SKM-1 (cell line): ENCODE measurements at regions not wholly inside any gene's neighbourhood (a gene's known extent, or its start where the extent isn't known, plus 50 kb on each side); places are given as distances from the start of the nearest gene placed in this dataset.

Experiments used
- DNase-seq: peaks from one replicate; lab custom pipeline; 2025; ENCODE audit not compliant: unreplicated experiment; lab: John Stamatoyannopoulos, UW

- no peak for DNase-seq
Observed at GRCh38 chr17:77884019-77884418, 74.5 kb upstream of the TNRC6C start.

GRCh38 chr17:77884967-77885641, 73.4 kb upstream of the TNRC6C start:
- DNase-seq: no peak

- DNase-seq: no peak
Observed at GRCh38 chr17:77885678-77886386, 72.7 kb upstream of the TNRC6C start.

- DNase-seq: no peak
Observed at GRCh38 chr17:77886387-77886728, 72.1 kb upstream of the TNRC6C start.

GRCh38 chr17:77887110-77887463, 71.4 kb upstream of the TNRC6C start:
- no peak for DNase-seq

- no peak for DNase-seq
Observed at GRCh38 chr17:77887464-77888241, 70.8 kb upstream of the TNRC6C start.

- no peak for DNase-seq
Observed at GRCh38 chr17:77888242-77889134, 70.0 kb upstream of the TNRC6C start.

GRCh38 chr17:77889135-77889505, 69.4 kb upstream of the TNRC6C start:
- DNase-seq: no peak

- no peak for DNase-seq
Observed at GRCh38 chr17:77889866-77890760, 68.4 kb upstream of the TNRC6C start.

GRCh38 chr17:77890771-77891170, 67.7 kb upstream of the TNRC6C start:
- no peak for DNase-seq

- DNase-seq: no peak
Observed at GRCh38 chr17:77891602-77892001, 66.9 kb upstream of the TNRC6C start.

- DNase-seq: no peak
Observed at GRCh38 chr17:77892031-77892430, 66.5 kb upstream of the TNRC6C start.

GRCh38 chr17:77892469-77893143, 65.9 kb upstream of the TNRC6C start:
- DNase-seq: no peak

GRCh38 chr17:77893144-77894044, 65.1 kb upstream of the TNRC6C start:
- DNase-seq: no peak

- no peak for DNase-seq
Observed at GRCh38 chr17:77894126-77894956, 64.2 kb upstream of the TNRC6C start.

- no peak for DNase-seq
Observed at GRCh38 chr17:77897741-77898301, 60.7 kb upstream of the TNRC6C start.
